ENCODE measurements at regions not wholly inside any gene's neighbourhood (a gene's known extent, or its start where the extent isn't known, plus 50 kb on each side); places are given as distances from the start of the nearest gene placed in this dataset.

DNA sequence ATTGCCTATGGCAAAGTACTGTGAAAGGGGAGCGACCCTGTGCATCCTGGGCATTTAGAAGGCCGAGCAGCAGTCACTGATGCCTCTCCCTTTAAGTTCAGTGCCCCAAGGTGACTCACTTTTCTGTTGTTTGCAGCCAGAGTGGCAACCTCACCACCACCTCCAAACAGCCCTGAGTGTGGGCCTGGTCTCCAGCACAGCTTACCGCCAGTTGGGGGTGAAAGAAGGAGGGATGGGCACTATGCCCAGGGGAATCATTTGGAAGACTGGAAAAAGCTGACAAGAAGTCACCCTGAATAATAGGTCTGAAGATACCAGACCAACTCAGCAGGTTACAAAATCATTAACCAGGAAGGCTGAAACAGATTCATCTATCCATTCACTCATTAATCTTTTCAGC, 571.8 kb downstream of the EPHB1 start:
- TF ChIP-seq, protein P1, sequence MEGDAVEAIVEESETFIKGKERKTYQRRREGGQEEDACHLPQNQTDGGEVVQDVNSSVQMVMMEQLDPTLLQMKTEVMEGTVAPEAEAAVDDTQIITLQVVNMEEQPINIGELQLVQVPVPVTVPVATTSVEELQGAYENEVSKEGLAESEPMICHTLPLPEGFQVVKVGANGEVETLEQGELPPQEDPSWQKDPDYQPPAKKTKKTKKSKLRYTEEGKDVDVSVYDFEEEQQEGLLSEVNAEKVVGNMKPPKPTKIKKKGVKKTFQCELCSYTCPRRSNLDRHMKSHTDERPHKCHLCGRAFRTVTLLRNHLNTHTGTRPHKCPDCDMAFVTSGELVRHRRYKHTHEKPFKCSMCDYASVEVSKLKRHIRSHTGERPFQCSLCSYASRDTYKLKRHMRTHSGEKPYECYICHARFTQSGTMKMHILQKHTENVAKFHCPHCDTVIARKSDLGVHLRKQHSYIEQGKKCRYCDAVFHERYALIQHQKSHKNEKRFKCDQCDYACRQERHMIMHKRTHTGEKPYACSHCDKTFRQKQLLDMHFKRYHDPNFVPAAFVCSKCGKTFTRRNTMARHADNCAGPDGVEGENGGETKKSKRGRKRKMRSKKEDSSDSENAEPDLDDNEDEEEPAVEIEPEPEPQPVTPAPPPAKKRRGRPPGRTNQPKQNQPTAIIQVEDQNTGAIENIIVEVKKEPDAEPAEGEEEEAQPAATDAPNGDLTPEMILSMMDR (IDR thresholded peaks at IDR 0.05), result no peak
- TF ChIP-seq EP300 (IDR thresholded peaks at IDR 0.05) (no peak), POLR2AphosphoS5 (IDR thresholded peaks at IDR 0.05) (no peak), POLR2A (IDR thresholded peaks at IDR 0.05) (no peak)
